IPS-NIHi11 (cell line): ENCODE measurements at regions not wholly inside any gene's neighbourhood (a gene's known extent, or its start where the extent isn't known, plus 50 kb on each side); places are given as distances from the start of the nearest gene placed in this dataset.

Source experiments
- DNase-seq: peaks from one replicate; pipeline ENCODE4 v3.0.0; 2012; ENCODE audit warnings: mixed read lengths, low spot score

DNA sequence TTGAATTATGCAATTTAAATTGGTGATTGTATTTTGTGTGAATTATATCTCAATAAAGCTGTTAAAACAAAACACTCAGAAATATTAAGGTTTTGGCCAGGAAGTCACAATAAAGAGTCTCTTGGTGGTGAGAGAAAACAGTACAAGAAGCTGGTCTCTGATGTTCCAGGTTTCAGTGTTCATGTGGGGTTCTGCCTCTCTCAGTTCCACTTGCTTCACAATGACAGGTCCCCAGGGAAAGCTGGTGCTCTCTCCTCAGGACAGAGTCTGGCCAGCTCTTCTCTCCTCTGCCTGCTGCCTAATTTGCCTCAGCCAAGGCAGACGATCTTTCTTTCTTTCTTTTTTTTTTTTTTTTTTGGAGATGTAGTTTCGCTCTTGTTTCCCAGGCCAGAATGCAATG, 342.9 kb upstream of the PLXNA2 start:
- DNase-seq, result no peak

DNA sequence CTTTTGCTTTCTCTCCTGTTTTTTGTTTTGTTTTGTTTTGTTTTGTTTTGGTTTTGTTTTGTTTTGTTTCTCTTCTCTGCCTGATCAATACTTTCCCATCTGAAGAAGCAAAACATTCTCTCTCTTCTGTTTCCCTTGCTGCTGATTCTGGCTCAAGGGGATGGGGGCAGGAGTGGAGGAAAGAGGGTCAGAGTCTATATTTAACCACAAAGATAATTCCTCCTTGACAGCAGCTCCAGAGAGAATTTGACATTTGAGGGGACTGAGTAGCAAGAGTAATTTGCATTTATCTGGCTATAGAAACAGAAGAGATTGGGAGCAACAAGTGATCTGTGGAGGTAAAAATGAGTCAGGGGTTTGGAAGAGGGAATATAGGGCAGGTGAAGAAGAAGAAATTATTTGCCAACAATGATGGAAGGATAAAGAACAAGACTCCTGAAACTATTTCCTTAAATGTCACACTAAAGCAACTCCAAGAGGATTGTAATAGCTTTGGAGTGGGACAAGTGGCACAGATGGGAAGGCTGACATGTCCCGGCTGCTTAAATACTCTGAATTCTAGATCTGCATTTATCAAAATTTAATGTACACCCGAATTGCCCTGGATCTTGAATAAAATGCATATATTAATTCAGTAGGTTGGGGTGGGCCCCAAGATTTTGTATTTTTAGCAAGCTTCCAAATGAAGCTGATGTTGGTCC, 349.3 kb upstream of the PLXNA2 start:
- no peak for DNase-seq

DNA sequence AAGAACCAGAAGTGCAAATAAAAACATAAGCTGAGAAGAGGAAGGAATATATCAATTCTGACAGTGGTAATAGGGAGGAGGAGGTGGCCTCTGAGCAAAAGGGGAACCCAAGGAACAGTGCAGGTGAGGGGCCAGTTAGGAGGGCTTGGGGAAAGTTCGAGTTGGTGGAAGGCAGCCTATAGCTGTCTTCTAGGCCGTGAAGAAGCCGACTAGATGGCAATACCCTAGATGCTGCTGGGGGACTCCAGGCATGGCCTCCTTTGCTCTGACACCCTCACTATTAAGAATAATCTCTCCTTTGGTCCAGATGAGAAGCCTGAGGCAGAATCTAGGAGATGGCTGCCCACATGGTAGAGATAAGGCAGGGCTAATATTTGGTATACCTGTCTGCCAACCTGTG, 351.1 kb upstream of the PLXNA2 start:
- no peak for DNase-seq

DNA sequence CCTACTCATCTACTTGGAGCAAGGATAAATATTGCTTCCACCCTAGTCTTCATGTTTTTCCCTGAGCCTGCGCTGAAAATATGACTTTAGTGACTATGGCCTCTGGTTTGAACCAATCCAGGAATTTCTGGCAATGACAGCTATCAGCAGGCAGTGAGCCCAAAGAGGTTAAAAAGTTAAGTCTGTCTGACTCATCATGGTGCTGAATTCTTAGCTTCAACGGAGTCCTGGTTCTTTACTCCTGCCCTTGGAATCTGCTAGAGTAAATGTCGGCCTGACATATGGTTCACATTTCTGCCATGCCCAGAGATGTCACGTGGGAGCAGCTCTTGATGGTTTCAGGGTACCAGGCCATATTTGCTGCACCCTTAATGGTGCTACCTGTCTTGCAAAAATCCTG, 351.6 kb upstream of the PLXNA2 start:
- DNase-seq, result no peak

DNA sequence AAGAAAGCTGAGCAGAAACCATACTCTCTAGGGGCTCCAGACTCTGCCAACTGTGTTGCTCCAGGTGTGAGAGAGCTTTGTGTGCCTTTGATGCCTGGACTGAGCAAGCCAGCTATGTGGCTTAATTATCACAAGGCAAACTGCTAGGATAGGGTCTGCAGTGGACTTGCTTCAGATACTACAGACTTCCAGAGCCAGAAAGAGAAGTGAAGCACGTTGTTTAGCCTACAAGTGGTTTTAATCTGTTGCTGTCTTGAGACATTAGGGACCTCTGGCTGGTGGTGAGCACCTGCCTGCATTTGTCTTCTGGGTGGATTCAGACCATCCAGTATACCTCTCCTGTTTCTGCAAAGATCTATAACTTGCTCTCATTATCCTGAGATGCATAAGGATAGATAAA, 353.4 kb upstream of the PLXNA2 start:
- no peak for DNase-seq

- DNase-seq, result no peak
Observed at GRCh38 chr1:208598021-208598420, 353.8 kb upstream of the PLXNA2 start.

GRCh38 chr1:208599063-208599462, 354.9 kb upstream of the PLXNA2 start:
- no peak for DNase-seq

DNA sequence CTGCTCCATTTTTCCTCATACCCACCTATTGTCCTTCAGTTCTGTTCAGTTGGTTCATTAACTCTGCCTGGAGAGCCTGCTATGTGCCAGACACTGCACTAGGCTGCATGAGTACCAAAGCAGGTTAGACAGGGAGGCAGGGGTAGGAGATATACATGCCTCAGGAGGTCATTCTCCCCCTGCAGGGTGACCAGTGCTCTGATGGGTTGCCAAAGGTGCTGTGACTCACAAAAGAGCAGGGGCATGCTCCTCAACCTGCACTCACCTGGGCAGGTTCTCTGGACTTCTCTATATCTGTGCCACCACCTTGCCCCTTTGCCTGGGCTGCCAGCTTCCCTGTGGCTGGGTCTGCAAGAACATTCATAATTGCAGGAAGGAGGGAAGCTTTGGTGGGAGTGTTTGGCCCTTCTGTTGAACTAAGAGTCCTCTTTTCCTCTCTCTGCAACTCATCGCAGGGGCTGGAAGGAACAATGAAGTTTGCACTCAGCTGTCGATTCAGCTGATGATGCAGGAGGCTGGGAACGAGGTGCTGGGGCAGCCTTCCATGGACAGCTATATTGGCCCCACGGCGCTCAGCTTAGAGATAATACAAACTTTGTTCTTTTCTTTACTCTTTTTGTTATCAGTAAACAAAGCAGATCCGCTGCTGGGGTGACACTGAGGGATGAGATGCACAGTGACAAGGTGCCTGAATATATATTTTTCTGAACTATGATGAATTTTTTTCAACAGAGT, 356.4 kb upstream of the PLXNA2 start:
- no peak for DNase-seq

DNA sequence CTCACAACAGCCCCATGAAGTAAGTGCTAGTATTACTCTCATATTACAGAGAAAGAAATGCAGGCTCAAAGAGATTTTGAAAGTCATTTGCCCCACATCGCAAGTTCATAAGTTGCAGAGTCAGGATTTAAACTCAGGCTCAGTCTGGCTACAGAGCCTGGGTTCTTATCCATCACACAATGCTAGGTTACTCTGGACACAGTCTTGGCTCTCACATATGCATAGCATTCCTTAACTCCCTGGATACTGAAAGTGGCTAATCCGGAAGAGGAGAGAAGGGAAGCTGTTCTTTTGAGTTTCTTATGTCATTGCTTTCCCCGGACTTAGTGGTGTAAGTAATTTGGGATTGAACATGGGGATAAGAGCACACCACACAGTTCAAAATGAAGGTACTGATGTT, 357.4 kb upstream of the PLXNA2 start:
- DNase-seq, result no peak

DNA sequence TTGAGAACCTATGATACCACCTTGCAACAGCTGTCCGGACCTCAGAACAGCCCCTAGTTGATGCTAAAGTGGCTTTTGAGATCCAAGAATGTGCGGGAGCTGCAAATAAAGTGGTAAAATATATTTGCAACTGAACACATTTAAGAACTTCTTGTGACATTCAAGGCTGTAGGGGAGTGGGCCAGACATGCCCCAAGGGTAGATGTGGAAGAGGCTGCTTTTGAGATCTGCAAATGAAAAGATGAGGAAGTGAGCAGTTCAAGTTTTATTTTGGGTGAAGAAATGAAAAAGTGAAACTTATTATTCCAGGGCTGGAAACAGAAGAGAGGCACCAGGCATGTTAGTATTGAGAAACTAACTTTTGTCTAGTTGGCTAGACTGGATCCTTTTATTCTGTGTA, 359.5 kb upstream of the PLXNA2 start:
- DNase-seq, result no peak

DNA sequence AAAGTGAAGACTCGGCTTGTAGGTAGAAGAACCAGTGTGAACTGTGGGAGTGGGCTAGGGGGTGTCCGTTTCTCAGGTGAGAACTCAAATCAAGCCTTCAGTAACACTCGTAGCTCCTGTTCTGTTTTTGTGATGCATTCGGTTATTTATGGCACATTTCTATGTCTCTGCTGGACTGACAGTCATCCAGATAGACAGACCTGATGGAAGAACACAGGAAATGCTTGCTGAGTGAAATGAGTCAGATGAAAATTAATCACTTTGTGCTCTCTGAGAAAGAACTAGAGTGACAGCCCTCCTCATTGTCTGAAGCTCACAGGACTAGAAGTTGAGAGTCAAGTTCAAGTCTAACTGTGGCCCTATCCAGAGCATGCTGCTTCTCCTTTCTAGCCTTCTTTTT, 360.1 kb upstream of the PLXNA2 start:
- no peak for DNase-seq

- DNase-seq, result no peak
Observed at GRCh38 chr1:208606959-208607358, 362.8 kb upstream of the PLXNA2 start.

DNA sequence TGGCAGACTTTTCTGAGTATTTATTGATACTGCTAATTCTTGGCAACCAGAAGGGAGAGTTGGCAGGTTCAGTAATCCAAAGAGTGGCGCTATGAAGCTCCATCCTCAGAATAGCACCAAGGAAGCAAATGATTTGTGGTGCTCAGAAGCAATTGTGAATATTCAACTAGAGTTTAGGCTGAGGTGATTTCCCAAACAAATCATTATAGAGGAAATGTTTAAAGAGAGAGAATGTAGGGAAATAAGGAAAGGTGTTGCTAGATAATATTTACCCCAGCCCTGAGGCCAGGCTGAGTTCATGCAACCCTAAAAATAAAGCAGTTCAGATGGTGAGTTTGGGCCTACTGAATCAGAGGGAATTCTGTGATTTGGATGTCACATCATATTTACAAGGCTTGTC, 363.4 kb upstream of the PLXNA2 start:
- DNase-seq, result no peak

- no peak for DNase-seq
Observed at GRCh38 chr1:208614610-208615009, 370.4 kb upstream of the PLXNA2 start.

DNA sequence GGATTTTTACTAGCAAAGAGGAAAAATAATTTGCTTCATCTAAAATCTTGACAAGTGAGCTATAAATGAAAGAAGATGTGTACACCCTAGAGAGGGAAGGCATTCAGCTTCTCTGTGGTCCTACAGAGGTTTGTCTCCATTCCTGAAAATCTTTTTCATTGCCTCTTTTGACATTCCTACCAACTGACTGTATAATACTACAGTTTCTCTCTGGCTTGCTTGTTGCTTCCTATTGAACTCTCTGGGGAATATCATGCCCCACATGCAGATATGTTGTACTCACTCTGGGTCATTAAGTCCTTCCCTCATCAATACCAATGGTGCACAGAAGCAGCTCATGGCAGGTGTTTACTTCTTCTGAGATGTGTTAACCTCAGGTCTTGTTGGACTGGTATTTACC, 371.2 kb upstream of the PLXNA2 start:
- no peak for DNase-seq

GRCh38 chr1:208616776-208617175, 372.6 kb upstream of the PLXNA2 start:
- no peak for DNase-seq

GRCh38 chr1:208628022-208628914, 384.1 kb upstream of the PLXNA2 start:
- DNase-seq, result no peak

DNA sequence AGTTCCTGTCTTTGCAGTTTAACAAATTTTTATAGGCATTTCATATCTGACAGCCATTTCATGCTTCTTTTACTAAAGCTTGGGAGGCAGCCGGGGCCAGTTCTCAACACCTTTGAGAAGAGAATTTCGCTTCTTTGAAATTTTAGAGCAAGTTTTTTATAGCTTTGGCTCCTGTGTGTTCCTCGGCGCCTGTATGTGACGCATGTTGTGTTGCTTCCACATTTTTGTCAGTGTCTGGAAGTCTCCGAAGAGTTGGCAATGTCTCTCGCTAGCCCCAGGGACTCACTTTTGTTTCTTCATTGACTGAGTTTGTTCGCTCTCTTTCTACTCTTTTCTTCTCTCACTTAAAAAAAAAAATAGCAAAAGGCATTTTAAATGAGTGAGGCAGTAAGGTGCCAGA, 386.9 kb upstream of the PLXNA2 start:
- DNase-seq, result no peak

GRCh38 chr1:208631506-208631905, 387.3 kb upstream of the PLXNA2 start:
- DNase-seq, result no peak

DNA sequence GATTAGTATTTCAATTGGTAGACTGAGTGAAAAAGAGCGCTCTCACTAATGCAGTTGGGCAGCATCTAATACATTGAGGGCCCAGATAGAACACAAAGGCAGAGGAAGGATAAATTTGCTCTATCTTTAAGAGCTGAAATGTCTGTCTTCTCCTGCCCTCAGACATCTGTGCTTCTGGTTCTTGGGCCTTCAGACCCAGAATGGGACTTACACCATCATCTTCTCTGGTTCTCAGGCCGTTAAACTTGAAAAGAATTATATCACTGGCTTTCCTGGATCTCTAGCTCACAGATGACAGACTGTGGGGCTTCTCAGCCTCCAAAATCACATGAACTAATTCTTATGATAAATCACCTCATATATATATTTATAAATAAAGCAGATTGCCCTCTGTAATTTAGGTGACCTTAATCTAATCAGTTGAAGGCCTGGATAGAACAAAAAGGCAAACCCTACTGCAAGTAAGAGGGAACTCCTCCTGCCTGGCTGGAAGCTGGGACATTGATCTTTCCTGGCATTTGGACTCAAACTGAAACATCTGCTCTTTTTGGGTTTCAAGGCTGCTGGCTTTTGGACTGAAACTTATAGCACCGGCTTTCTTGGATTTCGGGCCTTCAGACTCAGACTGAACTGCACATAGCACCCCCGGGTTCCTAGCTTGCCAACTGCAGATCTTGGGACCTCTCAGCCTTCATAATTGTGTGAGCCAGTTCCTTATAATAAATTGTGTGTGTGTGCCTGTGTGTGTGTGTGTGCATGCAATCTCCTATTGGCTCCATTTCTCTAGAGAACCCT, 390.4 kb upstream of the PLXNA2 start:
- DNase-seq, result no peak

DNA sequence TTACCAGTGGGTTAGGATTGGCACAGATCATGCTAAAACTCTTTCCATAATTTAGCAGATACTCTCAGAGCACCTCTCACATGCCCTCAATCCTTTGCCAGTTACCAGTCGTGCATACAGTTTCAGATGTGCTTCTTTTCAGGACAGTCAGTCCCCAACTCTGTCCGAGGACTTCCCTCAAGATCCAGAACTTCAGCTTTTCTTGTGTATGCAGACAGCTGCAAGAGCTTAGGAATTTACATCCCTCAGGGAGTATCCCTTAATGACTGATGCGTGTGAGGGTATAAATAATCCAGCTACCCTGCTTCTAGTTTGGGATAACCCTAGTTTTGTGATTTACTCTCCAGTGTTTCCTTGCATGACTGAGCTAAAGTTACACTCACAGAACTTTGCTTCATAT, 393.0 kb upstream of the PLXNA2 start:
- DNase-seq, result no peak

DNA sequence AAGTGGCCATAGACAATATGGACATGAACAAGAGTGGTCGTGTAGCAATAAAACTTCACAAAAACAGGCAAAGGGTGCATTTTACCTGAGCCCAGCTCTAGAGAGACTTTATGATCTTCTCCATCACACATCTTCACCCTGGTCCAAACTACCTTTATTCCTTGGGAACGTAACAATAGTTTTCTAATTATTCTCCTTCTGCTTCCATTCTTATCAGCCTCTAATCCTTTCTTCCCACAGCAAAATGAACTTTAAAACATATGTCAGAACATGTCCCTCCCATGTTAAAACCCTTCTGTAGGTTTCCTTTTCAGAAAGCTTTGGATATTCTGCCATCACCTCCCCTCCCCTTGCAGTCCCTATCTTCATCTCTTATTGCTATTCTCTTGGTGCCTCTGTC, 395.2 kb upstream of the PLXNA2 start:
- DNase-seq, result no peak
